Midbrain (tissue), 1 donor: ENCODE measurements at regions not wholly inside any gene's neighbourhood (a gene's known extent, or its start where the extent isn't known, plus 50 kb on each side); places are given as distances from the start of the nearest gene placed in this dataset.

ENCODE experiments used
- DNase-seq: peaks from one replicate; lab custom pipeline; 2025; lab: John Stamatoyannopoulos, UW

- DNase-seq = peak; percentile 29
Measured at GRCh38 chr3:171956181-171956683, 83.1 kb upstream of the FNDC3B start.

- DNase-seq = no peak
Measured at GRCh38 chr3:171956705-171957104, 82.7 kb upstream of the FNDC3B start.

GRCh38 chr3:171959532-171960089 lies 79.8 kb upstream of the FNDC3B start:
- DNase-seq = no peak

- no peak for DNase-seq
Measured at GRCh38 chr3:171960159-171960558, 79.2 kb upstream of the FNDC3B start.

- no peak for DNase-seq
Measured at GRCh38 chr3:171962137-171962720, 77.1 kb upstream of the FNDC3B start.

- no peak for DNase-seq
Measured at GRCh38 chr3:171963546-171963945, 75.8 kb upstream of the FNDC3B start.

- no peak for DNase-seq
Measured at GRCh38 chr3:171965067-171965712, 74.2 kb upstream of the FNDC3B start.

- no peak for DNase-seq
Measured at GRCh38 chr3:171966533-171967136, 72.7 kb upstream of the FNDC3B start.

GRCh38 chr3:171967137-171967783 lies 72.1 kb upstream of the FNDC3B start:
- DNase-seq = no peak

- DNase-seq = no peak
Measured at GRCh38 chr3:171967932-171968678, 71.3 kb upstream of the FNDC3B start.

GRCh38 chr3:171970301-171970788 lies 69.0 kb upstream of the FNDC3B start:
- DNase-seq = no peak

- DNase-seq = no peak
Measured at GRCh38 chr3:171971919-171972514, 67.4 kb upstream of the FNDC3B start.

- peak; percentile 18 for DNase-seq
Measured at GRCh38 chr3:171972871-171973348, 66.5 kb upstream of the FNDC3B start.

- no peak for DNase-seq
Measured at GRCh38 chr3:171974986-171975837, 64.2 kb upstream of the FNDC3B start.

- DNase-seq = no peak
Measured at GRCh38 chr3:171976526-171976925, 62.9 kb upstream of the FNDC3B start.

GRCh38 chr3:171977441-171977840 lies 61.9 kb upstream of the FNDC3B start:
- no peak for DNase-seq

- DNase-seq = no peak
Measured at GRCh38 chr3:171977860-171978259, 61.5 kb upstream of the FNDC3B start.

- DNase-seq = no peak
Measured at GRCh38 chr3:171978390-171978789, 61.0 kb upstream of the FNDC3B start.

- DNase-seq = no peak
Measured at GRCh38 chr3:171979081-171979480, 60.3 kb upstream of the FNDC3B start.
